Large intestine (tissue), 3 donors: ENCODE measurements at regions not wholly inside any gene's neighbourhood (a gene's known extent, or its start where the extent isn't known, plus 50 kb on each side); places are given as distances from the start of the nearest gene placed in this dataset.

Experiments used
- DNase-seq, 2 donors: peaks; one replicate each; pipeline versions ENCODE4 v3.0.0 to v3.0.0-alpha.2; 2013
- H3K27ac ChIP-seq: one replicate; pipeline ENCODE4 v1.5.1; 2013; ENCODE audit warnings: low read length
- H3K27me3 ChIP-seq: 2 replicates; pipeline ENCODE4 v1.6.1; 2013; ENCODE audit warnings: low read length; ENCODE audit not compliant: control insufficient read depth, insufficient read depth
- H3K36me3 ChIP-seq: 2 replicates; pipeline ENCODE4 v1.6.1; 2013; ENCODE audit warnings: low read length; ENCODE audit not compliant: control insufficient read depth, insufficient read depth
- H3K4me1 ChIP-seq: one replicate; pipeline ENCODE4 v1.6.1; 2013; ENCODE audit warnings: low read length; ENCODE audit not compliant: control insufficient read depth, insufficient read depth
- H3K4me3 ChIP-seq: one replicate; pipeline ENCODE4 v1.5.1; 2013; ENCODE audit warnings: low read length
- H3K9me3 ChIP-seq: one replicate; pipeline ENCODE4 v1.6.1; 2013; ENCODE audit warnings: mild to moderate bottlenecking, low read depth, low read length, moderate library complexity; ENCODE audit not compliant: control insufficient read depth
- WGBS: methylation state at CpG from one replicate; pipeline ENCODE4 v1.1.5; 2013; ENCODE audit warnings: low lambda C conversion rate; ENCODE audit not compliant: insufficient coverage; 5-methylcytosine and 5-hydroxymethylcytosine counted together

DNA sequence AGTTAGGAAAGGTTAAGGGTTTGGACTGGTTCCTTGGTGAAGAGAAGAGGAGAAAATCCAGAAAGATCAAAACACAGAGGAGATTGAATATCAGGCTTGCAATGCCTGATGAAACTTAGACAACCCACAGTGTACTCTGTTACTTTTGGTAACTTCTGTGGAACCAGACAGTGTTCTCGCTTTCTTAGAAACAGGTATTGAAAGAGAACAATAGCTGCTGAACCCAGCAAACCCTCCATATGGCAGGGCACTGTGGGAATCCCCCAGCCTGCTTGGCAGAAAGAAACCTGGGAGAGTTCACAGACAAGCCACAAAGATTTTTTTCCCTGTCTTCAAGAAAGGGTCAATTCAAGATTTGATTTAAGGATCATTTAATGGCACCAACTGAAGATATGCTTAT lies 342.8 kb downstream of the FOXA2 start:
- no peak for DNase-seq
- no CpG with 5 or more reads among the region's 1 CpG for WGBS
- no peaks in the 10 kb centered on the region for H3K27me3 ChIP-seq
- no peak overlapping the region for H3K4me3 ChIP-seq
- no peaks in the 10 kb centered on the region for H3K36me3 ChIP-seq
- no peaks in the 10 kb centered on the region for H3K9me3 ChIP-seq
- no peaks in the 10 kb centered on the region for H3K4me1 ChIP-seq
- H3K27ac ChIP-seq: no peak overlapping the region

GRCh38 chr20:22232923-22233322 lies 351.4 kb downstream of the FOXA2 start:
- no peaks in the 10 kb centered on the region for H3K27me3 ChIP-seq
- H3K9me3 ChIP-seq: no peaks in the 10 kb centered on the region
- H3K36me3 ChIP-seq: no peaks in the 10 kb centered on the region
- DNase-seq: no peak
- H3K4me1 ChIP-seq: no peaks in the 10 kb centered on the region
- no peak overlapping the region for H3K27ac ChIP-seq
- no peak overlapping the region for H3K4me3 ChIP-seq

GRCh38 chr20:22232473-22232872 lies 351.9 kb downstream of the FOXA2 start:
- Histone ChIP-seq H3K9me3 (no peaks in the 10 kb centered on the region), H3K4me3 (no peak overlapping the region), H3K36me3 (no peaks in the 10 kb centered on the region), H3K27ac (no peak overlapping the region), H3K4me1 (no peaks in the 10 kb centered on the region), H3K27me3 (no peaks in the 10 kb centered on the region)
- WGBS: no CpG with 5 or more reads among the region's 9 CpGs
- no peak for DNase-seq

GRCh38 chr20:22226849-22227700 lies 357.3 kb downstream of the FOXA2 start:
- Histone ChIP-seq H3K9me3 (no peaks in the 10 kb centered on the region), H3K36me3 (no peaks in the 10 kb centered on the region), H3K27ac (no peak overlapping the region), H3K4me1 (no peaks in the 10 kb centered on the region), H3K4me3 (no peak overlapping the region), H3K27me3 (no peaks in the 10 kb centered on the region)
- no peak for DNase-seq
- WGBS: 100% methylated on average over 1 of the region's 7 CpGs

- no peaks in the 10 kb centered on the region for H3K36me3 ChIP-seq
- H3K4me3 ChIP-seq: no peak overlapping the region
- H3K27me3 ChIP-seq: no peaks in the 10 kb centered on the region
- H3K27ac ChIP-seq: no peak overlapping the region
- no peaks in the 10 kb centered on the region for H3K4me1 ChIP-seq
- no CpG with 5 or more reads among the region's 3 CpGs for WGBS
- no peaks in the 10 kb centered on the region for H3K9me3 ChIP-seq
- peak in 1 of 2 donors; percentile 6 for DNase-seq
Observed at GRCh38 chr20:22223236-22223635, 361.1 kb downstream of the FOXA2 start.

- Histone ChIP-seq H3K4me1 (no peaks in the 10 kb centered on the region), H3K27me3 (no peaks in the 10 kb centered on the region), H3K4me3 (no peak overlapping the region), H3K27ac (no peak overlapping the region), H3K9me3 (no peaks in the 10 kb centered on the region), H3K36me3 (no peaks in the 10 kb centered on the region)
- WGBS: no CpG with 5 or more reads among the region's 2 CpGs
- no peak for DNase-seq
Observed at GRCh38 chr20:22217712-22218352, 366.5 kb downstream of the FOXA2 start.

DNA sequence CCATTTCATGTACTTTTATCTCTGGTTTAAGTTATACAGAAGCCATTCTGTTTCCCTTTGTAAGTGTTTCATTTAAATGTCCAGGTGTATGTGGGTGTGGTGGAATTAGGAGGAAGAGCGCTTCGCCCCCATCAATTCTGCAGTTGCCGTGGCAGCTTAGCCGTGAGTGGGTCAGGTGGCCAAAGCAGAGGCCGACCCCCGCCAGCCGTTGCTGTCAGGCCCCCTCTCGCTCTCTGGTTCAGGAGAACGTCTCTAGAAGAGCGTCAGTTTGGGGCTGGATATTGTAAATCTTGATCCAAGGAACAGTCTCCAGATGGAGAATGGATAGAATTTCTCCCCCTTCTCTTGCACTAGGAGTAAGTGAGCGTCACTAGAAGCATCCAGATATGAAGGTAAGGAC lies 367.4 kb downstream of the FOXA2 start:
- H3K9me3 ChIP-seq: no peaks in the 10 kb centered on the region
- no peaks in the 10 kb centered on the region for H3K36me3 ChIP-seq
- H3K4me3 ChIP-seq: no peak overlapping the region
- H3K4me1 ChIP-seq: no peaks in the 10 kb centered on the region
- H3K27me3 ChIP-seq: no peaks in the 10 kb centered on the region
- DNase-seq: no peak
- H3K27ac ChIP-seq: no peak overlapping the region
- WGBS: no CpG with 5 or more reads among the region's 11 CpGs

GRCh38 chr20:22214296-22214695 lies 370.1 kb downstream of the FOXA2 start:
- H3K27ac ChIP-seq: no peak overlapping the region
- WGBS: no CpG with 5 or more reads among the region's 3 CpGs
- H3K9me3 ChIP-seq: no peaks in the 10 kb centered on the region
- H3K36me3 ChIP-seq: no peaks in the 10 kb centered on the region
- H3K27me3 ChIP-seq: no peaks in the 10 kb centered on the region
- H3K4me1 ChIP-seq: no peaks in the 10 kb centered on the region
- no peak overlapping the region for H3K4me3 ChIP-seq
- no peak for DNase-seq

DNA sequence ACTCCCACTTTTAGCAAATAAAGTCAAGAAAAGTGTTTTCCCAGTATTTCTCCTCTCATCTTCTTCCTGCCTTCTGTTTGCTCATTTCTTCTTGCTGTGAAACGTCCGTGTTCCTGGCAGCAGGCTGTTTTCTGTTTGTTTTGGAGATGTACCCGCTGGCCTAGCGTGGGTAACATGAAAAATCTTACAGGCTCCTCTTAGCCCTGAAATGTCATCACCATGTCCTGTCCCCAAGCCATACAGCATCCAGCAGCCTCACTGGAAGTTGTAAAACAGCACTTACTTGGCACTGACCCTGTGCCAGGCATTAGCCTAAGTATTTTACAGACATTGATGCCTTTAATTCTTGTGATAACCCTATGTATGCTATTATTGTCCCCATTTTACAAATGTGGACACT lies 371.1 kb downstream of the FOXA2 start:
- H3K27me3 ChIP-seq: no peaks in the 10 kb centered on the region
- no peak overlapping the region for H3K4me3 ChIP-seq
- no peaks in the 10 kb centered on the region for H3K4me1 ChIP-seq
- DNase-seq: no peak
- H3K9me3 ChIP-seq: no peaks in the 10 kb centered on the region
- no CpG with 5 or more reads among the region's 4 CpGs for WGBS
- H3K27ac ChIP-seq: no peak overlapping the region
- no peaks in the 10 kb centered on the region for H3K36me3 ChIP-seq

DNA sequence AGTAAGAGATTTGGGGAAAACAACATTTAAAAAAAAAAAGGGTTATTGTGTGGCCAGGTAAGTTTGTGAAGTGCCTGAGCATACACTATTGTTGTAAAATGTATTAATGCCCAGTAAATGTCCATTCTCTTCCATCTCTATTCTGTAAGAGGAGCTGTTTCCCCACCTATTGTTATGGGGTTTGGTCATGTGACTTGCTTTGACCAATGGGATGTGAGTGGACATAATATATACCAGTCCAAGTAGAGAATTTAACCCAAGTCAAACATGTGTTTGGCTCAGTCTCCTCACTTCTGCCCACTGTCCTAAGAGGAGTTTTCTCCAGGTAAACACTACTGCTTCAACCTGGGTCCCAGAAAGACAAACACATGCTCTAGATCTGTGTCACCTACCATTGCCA lies 377.1 kb downstream of the FOXA2 start:
- Histone ChIP-seq H3K9me3 (no peaks in the 10 kb centered on the region), H3K4me3 (no peak overlapping the region), H3K36me3 (no peaks in the 10 kb centered on the region), H3K4me1 (no peaks in the 10 kb centered on the region), H3K27ac (no peak overlapping the region), H3K27me3 (no peaks in the 10 kb centered on the region)
- DNase-seq: no peak

DNA sequence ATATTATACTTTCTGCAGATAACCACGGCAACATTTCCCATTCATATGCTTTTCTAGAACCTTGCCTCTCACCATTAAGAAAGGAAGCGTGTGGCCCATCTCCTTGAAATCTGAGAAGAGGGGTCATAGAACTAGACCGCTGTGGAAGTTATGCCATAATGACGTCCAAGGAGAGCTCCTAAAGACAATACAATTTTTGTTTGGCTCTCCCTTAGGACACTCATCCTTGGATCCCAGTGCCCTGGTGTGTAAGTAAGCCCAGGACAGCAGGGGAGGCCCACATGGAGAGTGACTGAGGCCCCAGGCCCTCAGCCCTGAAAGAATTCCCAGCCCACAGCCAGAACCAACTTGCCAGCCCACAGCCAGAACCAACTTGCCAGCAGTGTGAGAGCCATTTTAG lies 379.6 kb downstream of the FOXA2 start:
- DNase-seq: no peak
- H3K4me1 ChIP-seq: no peaks in the 10 kb centered on the region
- H3K27me3 ChIP-seq: no peaks in the 10 kb centered on the region
- WGBS: no CpG with 5 or more reads among the region's 4 CpGs
- H3K27ac ChIP-seq: no peak overlapping the region
- no peaks in the 10 kb centered on the region for H3K36me3 ChIP-seq
- no peaks in the 10 kb centered on the region for H3K9me3 ChIP-seq
- no peak overlapping the region for H3K4me3 ChIP-seq
